OCI-LY1 (cell line): ENCODE measurements at regions not wholly inside any gene's neighbourhood (a gene's known extent, or its start where the extent isn't known, plus 50 kb on each side); places are given as distances from the start of the nearest gene placed in this dataset.
"Not testable (repeated sequence)": the region's sequence is repeated elsewhere in the genome, so short reads cannot be mapped to it uniquely, and the experiment has no call there.

ENCODE experiments used
- CTCF ChIP-seq: fragments of 200-600 bp; sonication (generic), shearing (Covaris generic); IDR thresholded peaks from 2 replicates; pipeline ENCODE4 v1.5.1; 2017; ENCODE audit warnings: mild to moderate bottlenecking, antibody characterized with exemption, low read length, moderate library complexity, mixed read lengths
- EZH2 ChIP-seq: fragments of 200-600 bp; sonication (generic), shearing (Covaris generic); IDR thresholded peaks from 2 replicates; pipeline ENCODE4 v1.8.0; 2017; ENCODE audit warnings: borderline replicate concordance, mixed run types, mild to moderate bottlenecking, antibody characterized with exemption, low read length, moderate library complexity, mixed read lengths

GRCh38 chrY:26359869-26360268, 738.0 kb downstream of the CDY1 start:
- TF ChIP-seq CTCF, EZH2: not testable (repeated sequence)
